LoVo (cell line): ENCODE measurements at regions not wholly inside any gene's neighbourhood (a gene's known extent, or its start where the extent isn't known, plus 50 kb on each side); places are given as distances from the start of the nearest gene placed in this dataset.

Source experiments
- DNase-seq: peaks from one replicate; pipeline ENCODE4 v3.0.0-alpha.2; 2016; ENCODE audit warnings: low spot score

GRCh38 chr3:146308682-146309081, 57.8 kb upstream of the PLSCR4 start:
- DNase-seq: no peak

GRCh38 chr3:146308222-146308621, 57.3 kb upstream of the PLSCR4 start:
- no peak for DNase-seq

- no peak for DNase-seq
These were observed 56.5 kb upstream of the PLSCR4 start for GRCh38 chr3:146307456-146307725.

- DNase-seq: no peak
These were observed 56.0 kb upstream of the PLSCR4 start for GRCh38 chr3:146306656-146307455.

GRCh38 chr3:146305808-146306423, 55.0 kb upstream of the PLSCR4 start:
- no peak for DNase-seq

- no peak for DNase-seq
These were observed 49.9 kb upstream of the PLSCR4 start for GRCh38 chr3:146300768-146301167.
